ENCODE measurements at regions not wholly inside any gene's neighbourhood (a gene's known extent, or its start where the extent isn't known, plus 50 kb on each side); places are given as distances from the start of the nearest gene placed in this dataset.

DNA sequence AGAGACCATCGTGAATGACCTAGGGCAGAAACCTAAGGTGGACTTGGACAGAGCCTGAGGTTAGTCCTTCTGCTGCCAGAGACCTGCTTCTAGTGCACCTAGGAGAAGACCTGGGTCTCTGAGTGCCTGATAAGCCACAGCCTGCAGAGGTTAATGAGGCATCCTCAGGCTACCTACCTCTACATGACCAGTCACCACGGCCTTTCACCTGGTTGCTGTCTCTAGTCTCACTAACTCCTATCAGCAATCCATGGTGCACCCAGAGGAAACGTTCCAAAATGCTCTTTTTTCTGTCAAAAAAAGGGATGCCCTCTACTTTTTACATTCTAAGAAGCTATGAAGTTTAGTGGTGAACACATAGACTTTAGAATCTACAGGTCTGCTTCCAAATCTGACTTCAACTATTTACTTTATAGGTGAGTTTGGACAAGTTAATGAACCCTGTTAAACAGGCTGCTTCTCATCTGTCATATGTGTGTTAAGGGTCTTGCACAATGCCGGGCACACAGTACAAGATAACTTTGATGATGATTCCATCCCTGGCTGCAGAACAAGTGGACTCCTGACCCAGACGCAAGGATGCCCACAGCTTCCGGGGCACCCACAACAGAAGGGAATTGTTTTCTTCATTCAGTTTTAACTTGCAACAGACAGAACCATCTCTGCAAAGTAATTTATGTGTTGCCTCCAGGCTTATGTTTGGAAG, 469.9 kb upstream of the CDH5 start:
- H2BK5ac ChIP-seq (ENCODE audit: low read depth, low read length, poor library complexity, severe bottlenecking), result no peak overlapping the region
- no peak overlapping the region for H3K4me3 ChIP-seq (ENCODE audit: insufficient read depth, low read depth, low read length)
- no peak overlapping the region for H3K14ac ChIP-seq (replicated peaks; ENCODE audit: low read depth, low read length)
- peaks cover 26% of the 10 kb centered on the region for H3K27me3 ChIP-seq (ENCODE audit: control insufficient read depth, insufficient read depth, low read length)
- BruUV-seq (replicated peaks), result no TSS peak
- no peak overlapping the region for H4K8ac ChIP-seq (ENCODE audit: low read depth in 2 of 2, low read length in 2 of 2)
- intact Hi-C loops (cut with micrococcal nuclease), result no loop called here
- dilution Hi-C loops (cut with HindIII; ENCODE audit: low sequenced_read_pairs, unreplicated experiment), result no loop called here
- no peak overlapping the region for H2BK15ac ChIP-seq (ENCODE audit: low read depth, low read length)
- no peaks in the 10 kb centered on the region for H4K20me1 ChIP-seq (ENCODE audit: insufficient read depth, low read length)
- H2AK5ac ChIP-seq (ENCODE audit: low read depth, low read length), result no peak overlapping the region
- no peak overlapping the region for H3K9ac ChIP-seq (ENCODE audit: low read depth, low read length)
- H4K91ac ChIP-seq (ENCODE audit: insufficient read depth, low read depth, low read length), result no peak overlapping the region
- H2BK20ac ChIP-seq (ENCODE audit: low read depth, low read length), result no peak overlapping the region
- no peak overlapping the region for H2BK120ac ChIP-seq (ENCODE audit: low read depth, low read length)
- no CpG with 5 or more reads among the region's 6 CpGs for WGBS, 2 experiments (ENCODE audit: extremely low coverage in 2 of 2, insufficient read length in 1 of 2)
- H3K9me3 ChIP-seq (ENCODE audit: control insufficient read depth, insufficient read depth, low read length), result 0 out of 2 replicates have a peak, but pooled peaks cover 2% of the 10 kb centered on the region
- no peak overlapping the region for H3K4ac ChIP-seq (ENCODE audit: low read depth, low read length)
- H3K23ac ChIP-seq (ENCODE audit: low read depth, low read length), result no peak overlapping the region
- no peak overlapping the region for H3K27ac ChIP-seq (ENCODE audit: insufficient read depth, low read length)
- ATAC-seq (ENCODE audit: low read depth), result no peak
- H3K56ac ChIP-seq (ENCODE audit: extremely low read depth, insufficient read depth, low read length), result no peak overlapping the region
- in situ Hi-C loops (cut with MboI; ENCODE audit: low sequenced_read_pairs), result no loop called here
- no peaks in the 10 kb centered on the region for H3K4me1 ChIP-seq (ENCODE audit: control insufficient read depth, insufficient read depth, low read length)
- CTCF ChIA-PET, result no interaction called here
- no peaks in the 10 kb centered on the region for H3K36me3 ChIP-seq (ENCODE audit: control insufficient read depth, insufficient read depth, low read length)
- no peaks in the 10 kb centered on the region for H3K9me1 ChIP-seq (ENCODE audit: insufficient read depth, low read length)
- POLR2A ChIA-PET (ENCODE audit: unreplicated experiment), result no interaction called here
- H3K4me2 ChIP-seq (ENCODE audit: low read depth, low read length), result no peak overlapping the region
- no peak overlapping the region for H4K5ac ChIP-seq (ENCODE audit: low read depth, low read length)
- TF ChIP-seq FOS (IDR thresholded peaks at IDR 0.05; ENCODE audit: low read depth, low read length) (no peak), CEBPB (IDR thresholded peaks at IDR 0.05; ENCODE audit: low read depth, low read length) (no peak), RFX5 (IDR thresholded peaks at IDR 0.05; ENCODE audit: low read depth, low read length) (no peak), SMC3 (IDR thresholded peaks at IDR 0.05; ENCODE audit: low read depth, low read length) (no peak), CHD1 (IDR thresholded peaks at IDR 0.05; ENCODE audit: low read depth, low read length) (no peak), MAFK (IDR thresholded peaks at IDR 0.05; ENCODE audit: low read depth, low read length) (no peak)
- TF ChIP-seq, protein P1, sequence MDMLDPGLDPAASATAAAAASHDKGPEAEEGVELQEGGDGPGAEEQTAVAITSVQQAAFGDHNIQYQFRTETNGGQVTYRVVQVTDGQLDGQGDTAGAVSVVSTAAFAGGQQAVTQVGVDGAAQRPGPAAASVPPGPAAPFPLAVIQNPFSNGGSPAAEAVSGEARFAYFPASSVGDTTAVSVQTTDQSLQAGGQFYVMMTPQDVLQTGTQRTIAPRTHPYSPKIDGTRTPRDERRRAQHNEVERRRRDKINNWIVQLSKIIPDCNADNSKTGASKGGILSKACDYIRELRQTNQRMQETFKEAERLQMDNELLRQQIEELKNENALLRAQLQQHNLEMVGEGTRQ (IDR thresholded peaks at IDR 0.05; ENCODE audit: low read depth, low read length), result no peak
- H3K79me1 ChIP-seq (ENCODE audit: low read depth in 1 of 2, low read length in 2 of 2), result no peaks in the 10 kb centered on the region
- no peak overlapping the region for H2AFZ ChIP-seq (replicated peaks; ENCODE audit: low read length, poor library complexity)
- DNase-seq, result no peak
- no peak overlapping the region for H3K18ac ChIP-seq (ENCODE audit: low read depth, low read length)
- no peak overlapping the region for H2AK9ac ChIP-seq (replicated peaks; ENCODE audit: low read depth, low read length, poor library complexity)
